ENCODE measurements at regions not wholly inside any gene's neighbourhood (a gene's known extent, or its start where the extent isn't known, plus 50 kb on each side); places are given as distances from the start of the nearest gene placed in this dataset.

- DNase-seq (ENCODE audit: low read depth in 3 of 3): no peak
These were observed 333.7 kb upstream of the FANCL start for GRCh38 chr2:58574873-58575272.

DNA sequence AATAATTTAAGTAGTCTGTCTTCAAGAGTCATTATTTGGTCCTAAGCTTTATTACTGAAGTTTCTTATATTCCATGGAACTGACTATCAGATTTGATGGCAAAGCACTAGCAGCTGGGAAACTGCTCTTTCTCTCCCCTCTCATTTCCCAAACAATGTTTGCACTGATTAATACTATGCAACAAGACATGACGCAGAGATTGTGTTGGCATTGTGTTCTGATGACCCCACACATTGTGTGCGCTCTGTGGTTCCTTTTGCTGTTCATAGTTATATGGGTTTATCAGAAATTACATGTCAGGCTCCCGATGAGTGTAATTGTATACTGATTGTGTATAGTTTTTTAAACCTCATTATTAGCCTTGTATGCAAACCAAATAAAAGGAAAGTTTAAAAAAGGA, 331.6 kb upstream of the FANCL start:
- DNase-seq (ENCODE audit: low read depth in 3 of 3): no peak

GRCh38 chr2:58571181-58571852, 330.2 kb upstream of the FANCL start:
- DNase-seq (ENCODE audit: low read depth in 3 of 3): no peak

DNA sequence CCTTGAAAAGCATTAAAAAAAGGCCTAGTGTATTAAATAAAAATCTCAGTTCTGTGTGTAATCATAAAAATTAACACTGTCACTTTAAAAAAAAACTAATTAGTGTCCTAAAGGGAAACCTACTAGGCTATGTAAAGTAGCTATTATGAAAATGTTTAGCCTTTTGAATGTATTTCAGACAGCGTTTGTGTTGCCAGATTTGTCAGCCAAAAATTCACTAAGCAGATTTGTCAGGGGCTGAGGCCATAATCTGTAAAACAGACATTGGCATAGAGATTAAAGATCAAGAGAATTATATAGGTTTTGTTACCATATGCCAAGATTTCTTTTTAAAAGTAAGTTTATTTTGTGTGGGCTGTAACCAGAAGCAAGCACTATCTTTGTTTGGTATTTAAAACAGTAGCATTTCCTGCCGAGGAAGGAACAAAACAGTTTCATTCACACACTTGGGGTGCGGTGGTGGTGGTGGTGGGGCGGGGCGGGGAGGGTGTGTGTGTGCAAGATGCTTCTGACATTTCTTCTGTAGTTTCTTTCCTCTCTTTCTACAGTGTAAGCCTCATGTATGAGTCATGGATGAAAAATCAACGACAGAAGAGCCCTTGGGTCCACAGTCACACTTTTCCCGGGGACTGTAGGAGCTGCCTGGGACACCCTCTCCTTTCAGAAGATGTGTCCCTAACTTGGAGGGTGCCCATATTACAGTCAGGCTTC, 328.5 kb upstream of the FANCL start:
- peak in 1 of 3 experiments; percentile 1 for DNase-seq (ENCODE audit: low read depth in 3 of 3)

DNA sequence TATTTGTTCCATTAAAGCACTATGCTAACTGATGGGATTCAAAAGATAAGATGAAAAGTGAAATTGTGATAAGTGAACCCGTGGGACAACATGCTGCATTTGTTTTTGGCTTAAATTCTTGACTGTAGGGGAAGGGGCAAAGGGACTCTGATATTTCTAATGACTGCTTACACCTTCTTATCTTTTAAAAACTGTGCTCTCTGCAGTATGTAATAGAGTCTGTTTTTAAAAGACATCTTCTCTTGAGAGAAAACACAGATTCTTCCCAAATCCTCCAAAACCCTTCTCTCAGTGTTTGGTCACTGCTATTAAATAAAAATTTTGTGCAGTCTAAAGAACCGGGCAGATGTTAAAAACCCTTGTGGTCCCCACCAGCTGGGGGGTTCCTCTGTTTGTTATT, 327.8 kb upstream of the FANCL start:
- no peak for DNase-seq (ENCODE audit: low read depth in 3 of 3)

GRCh38 chr2:58562276-58562675, 321.2 kb upstream of the FANCL start:
- DNase-seq (ENCODE audit: low read depth in 3 of 3): no peak

GRCh38 chr2:58560531-58560930, 319.4 kb upstream of the FANCL start:
- DNase-seq (ENCODE audit: low read depth in 3 of 3): no peak

- DNase-seq (ENCODE audit: low read depth in 3 of 3): no peak
These were observed 317.8 kb upstream of the FANCL start for GRCh38 chr2:58558881-58559280.

DNA sequence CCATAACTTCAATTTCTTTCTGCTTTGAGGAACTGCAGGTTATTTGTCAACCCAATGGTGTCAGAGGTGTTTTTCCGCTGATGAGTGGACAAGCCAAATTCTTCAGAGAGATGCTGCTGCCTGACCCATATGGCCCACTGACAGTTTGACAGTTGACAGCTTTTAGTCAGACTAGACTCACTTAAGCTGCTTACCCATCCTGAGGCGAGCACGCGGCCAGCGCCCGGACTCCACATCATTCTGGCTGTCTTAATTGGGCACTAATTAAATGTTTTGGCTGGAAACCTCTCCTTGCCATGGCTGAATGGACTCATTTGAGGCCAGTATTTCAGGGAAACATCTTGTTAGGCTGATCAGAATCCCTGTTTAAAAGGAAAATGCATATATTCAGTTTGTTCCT, 316.1 kb upstream of the FANCL start:
- DNase-seq (ENCODE audit: low read depth in 3 of 3): no peak

GRCh38 chr2:58553937-58554336, 312.8 kb upstream of the FANCL start:
- no peak for DNase-seq (ENCODE audit: low read depth in 3 of 3)

DNA sequence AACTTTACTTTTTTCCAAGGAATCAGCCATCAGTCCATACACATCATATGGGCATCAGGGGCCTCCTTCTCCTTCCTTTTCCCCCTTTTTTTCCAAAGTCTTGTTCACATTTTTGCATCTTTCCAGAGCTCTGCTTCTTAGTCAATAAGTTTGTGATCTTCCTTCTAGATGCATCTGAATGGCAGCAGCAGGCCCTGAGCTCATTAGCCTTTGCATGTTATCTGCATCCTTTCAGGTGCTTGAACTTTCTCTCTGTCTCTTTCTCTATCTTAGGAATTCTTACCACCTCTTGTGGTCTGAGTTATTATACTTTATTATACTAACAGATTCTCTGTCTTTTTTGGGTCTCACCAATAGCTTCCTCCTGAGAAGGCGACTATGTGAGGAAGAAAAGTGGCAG, 312.4 kb upstream of the FANCL start:
- DNase-seq (ENCODE audit: low read depth in 3 of 3): no peak

- DNase-seq (ENCODE audit: low read depth in 3 of 3): no peak
These were observed 304.5 kb upstream of the FANCL start for GRCh38 chr2:58545300-58546280.

GRCh38 chr2:58543442-58543841, 302.3 kb upstream of the FANCL start:
- no peak for DNase-seq (ENCODE audit: low read depth in 3 of 3)

DNA sequence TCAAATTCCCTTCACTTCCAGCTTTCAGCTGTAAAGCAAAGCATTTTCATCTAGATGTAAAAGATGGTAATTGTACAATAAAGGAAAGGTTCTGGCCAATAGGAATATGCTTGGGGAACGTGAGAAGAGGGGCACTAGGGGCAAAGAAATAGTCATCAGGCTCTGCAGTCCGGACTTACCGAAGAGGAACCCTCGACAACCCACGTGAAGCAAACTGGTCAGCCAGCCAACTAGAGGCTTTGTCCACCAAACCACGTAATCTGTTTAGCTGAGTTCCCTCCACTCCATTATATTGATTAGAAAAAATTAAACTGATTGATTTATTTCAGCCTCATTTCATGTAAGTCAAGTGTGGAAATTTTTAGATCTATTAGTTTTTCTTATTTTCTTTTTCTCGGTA, 300.4 kb upstream of the FANCL start:
- no peak for DNase-seq (ENCODE audit: low read depth in 3 of 3)

GRCh38 chr2:58540681-58541080, 299.6 kb upstream of the FANCL start:
- DNase-seq (ENCODE audit: low read depth in 3 of 3): no peak

DNA sequence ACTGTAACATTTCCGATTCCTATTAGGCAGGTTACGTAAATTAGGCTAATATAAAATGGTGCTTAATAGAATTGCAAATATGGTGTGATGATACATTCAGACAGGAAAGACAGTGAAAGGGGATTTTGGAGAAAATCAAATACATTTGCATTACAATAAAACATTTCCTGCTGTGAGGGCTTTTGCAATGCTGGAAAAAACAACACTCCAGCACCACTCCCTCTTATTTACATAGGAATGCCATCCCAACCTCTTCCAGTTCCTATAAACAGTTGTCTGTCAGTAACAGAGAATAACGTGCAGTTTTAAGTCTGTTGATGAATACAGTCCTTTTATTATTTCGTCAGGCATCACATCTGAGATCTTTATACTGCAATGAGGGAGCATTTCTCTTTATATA, 298.8 kb upstream of the FANCL start:
- no peak for DNase-seq (ENCODE audit: low read depth in 3 of 3)

DNA sequence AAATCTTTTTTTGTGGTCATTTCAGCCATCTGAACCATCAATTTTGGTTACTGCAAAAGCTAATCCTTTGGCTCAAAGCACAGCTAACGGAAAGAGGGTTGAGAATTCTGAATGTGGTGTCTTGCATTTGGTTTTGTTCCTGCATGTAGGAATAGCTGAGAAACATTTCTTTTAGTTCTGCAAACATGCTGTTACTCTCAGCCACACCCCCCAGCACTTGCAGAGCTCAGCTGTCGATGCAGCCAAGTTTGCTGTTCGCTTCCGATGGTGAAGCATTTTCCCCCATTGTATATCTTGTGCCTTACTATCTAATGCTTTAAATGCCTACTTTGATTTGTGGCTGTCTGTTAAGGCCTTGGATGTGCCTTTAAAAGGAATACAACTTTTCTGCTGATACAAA, 294.9 kb upstream of the FANCL start:
- DNase-seq (ENCODE audit: low read depth in 3 of 3): no peak

DNA sequence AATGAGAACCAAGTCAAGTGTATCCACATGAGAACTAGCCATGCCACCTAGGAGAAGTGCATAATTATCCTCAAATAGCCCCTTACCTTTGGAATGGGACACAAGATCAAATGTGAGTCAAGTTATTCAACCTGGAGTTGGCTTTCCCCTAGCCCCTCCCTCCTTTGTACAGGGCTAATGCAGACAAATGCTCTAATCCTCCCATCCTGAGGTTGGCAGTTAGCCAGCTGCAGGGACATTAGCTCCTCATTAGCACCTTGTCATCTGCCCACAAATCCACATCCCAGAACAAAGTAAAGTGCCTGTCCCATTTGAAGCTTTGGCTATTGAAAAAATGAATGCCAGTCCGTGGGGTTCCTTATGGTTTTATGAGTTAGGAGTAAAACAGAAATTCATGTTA, 294.1 kb upstream of the FANCL start:
- no peak for DNase-seq (ENCODE audit: low read depth in 3 of 3)

DNA sequence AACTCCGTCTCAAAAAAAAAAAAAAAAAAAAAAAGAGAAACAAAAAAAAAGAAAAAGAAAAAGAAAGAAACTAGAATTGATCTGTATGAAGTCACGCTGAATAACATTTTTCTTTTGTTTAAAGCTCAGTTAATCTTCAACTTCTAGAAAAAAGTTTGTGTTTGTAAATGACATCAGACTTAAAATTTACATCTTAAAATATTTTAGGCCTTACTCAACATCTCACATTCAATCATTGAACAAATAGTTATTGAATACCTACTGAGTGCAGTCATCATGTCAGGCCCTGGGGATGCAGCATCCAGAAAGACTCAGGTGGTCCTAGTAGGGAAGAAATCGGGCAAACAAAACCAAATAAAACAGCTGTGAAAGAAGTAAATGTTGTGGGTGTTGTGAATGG, 292.3 kb upstream of the FANCL start:
- DNase-seq (ENCODE audit: low read depth in 3 of 3): no peak

DNA sequence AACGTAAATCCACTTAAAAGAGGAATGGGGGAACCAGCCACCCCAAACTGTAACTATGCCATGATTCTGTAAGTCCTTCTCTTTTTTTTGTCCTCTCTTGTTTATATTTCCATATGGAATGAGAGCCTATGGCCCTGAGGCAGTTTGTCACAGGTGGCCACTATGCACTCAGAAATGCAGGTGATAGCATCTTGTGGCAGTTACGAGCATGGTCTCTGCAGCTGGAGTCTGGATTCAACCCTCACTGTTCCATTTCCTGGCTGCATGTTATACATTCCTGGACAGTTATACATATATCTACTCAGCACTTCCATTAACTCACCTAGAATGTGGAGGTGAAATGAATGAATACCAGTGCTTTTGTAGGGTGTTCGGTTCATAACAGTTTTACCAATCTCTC, 291.5 kb upstream of the FANCL start:
- no peak for DNase-seq (ENCODE audit: low read depth in 3 of 3)

DNA sequence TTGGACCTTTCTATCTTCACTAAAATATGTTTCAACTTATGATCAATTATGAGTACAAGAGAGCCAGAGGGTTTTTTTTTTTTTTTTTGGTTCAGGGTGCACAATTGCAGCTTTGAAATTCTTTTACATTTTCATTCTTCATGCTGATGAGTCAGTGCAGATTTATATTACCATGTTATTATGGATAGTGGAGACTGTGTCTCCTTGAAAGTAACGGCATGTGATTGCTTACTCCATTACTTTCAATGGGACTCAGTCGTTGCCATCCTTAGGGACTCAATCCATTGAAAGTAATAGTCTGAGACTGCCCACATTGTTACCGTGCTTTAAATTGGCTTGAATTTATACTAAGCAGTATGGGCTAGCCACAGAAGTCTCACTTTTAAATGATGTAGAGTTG, 286.5 kb upstream of the FANCL start:
- DNase-seq (ENCODE audit: low read depth in 3 of 3): no peak

DNA sequence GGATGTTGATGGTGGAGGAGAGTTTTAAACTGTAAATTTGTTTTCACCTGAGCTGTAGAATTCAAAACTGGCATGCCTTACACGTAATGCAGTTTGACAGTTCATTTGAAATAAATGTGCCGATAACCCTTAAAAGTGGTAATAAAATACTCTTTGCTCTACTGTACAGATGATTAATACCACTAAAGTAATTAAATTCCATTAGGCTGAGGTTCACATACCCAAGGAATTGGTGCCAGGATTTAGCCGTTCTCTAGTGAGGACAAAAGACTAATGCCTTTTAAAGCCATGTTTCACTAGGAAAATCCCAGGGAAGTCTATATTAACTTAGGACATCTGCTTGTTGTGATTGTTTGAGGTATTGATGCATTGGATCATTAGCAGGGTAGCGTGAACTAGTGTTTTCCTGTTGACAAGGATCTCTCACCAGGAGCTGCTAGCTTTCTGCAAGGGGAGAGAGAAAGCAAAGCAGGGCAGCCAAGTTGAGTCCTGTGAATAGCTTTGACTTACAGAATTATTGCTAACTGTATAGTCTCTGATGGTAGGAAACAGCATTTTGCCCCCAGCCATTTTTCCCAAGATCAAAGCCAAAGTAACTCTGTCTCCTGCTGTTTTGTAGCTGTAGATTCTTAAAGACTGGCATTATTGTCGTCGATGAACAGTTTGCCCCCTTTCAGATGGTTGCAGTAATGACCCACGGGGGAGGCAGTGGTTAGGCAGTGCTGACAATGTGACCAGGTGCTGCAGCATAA, 280.9 kb upstream of the FANCL start:
- no peak for DNase-seq (ENCODE audit: low read depth in 3 of 3)
